Neuronal stem cell (in vitro differentiated cells): ENCODE measurements at regions not wholly inside any gene's neighbourhood (a gene's known extent, or its start where the extent isn't known, plus 50 kb on each side); places are given as distances from the start of the nearest gene placed in this dataset.

Experiments
- DNase-seq: peaks from one replicate; pipeline ENCODE4 v3.0.0-alpha.2; 2013; ENCODE audit warnings: low spot score
- H2AFZ ChIP-seq: one replicate; pipeline ENCODE4 v1.6.1; 2013; ENCODE audit warnings: mild to moderate bottlenecking, low read length, inconsistent platforms
- H2AK5ac ChIP-seq: 2 replicates; pipeline ENCODE4 v1.6.1; 2013; ENCODE audit warnings: low read depth, mild to moderate bottlenecking, inconsistent platforms, low read length, moderate library complexity, mixed read lengths
- H2BK120ac ChIP-seq: 2 replicates; pipeline ENCODE4 v1.6.1; 2013; ENCODE audit warnings: low read depth, mild to moderate bottlenecking, inconsistent platforms, low read length, moderate library complexity, mixed read lengths
- H2BK12ac ChIP-seq: one replicate; pipeline ENCODE4 v1.6.1; 2013; ENCODE audit warnings: low read length, inconsistent platforms
- H2BK15ac ChIP-seq: 2 replicates; pipeline ENCODE4 v1.6.1; 2013; ENCODE audit warnings: mild to moderate bottlenecking, low read length, inconsistent platforms, mixed read lengths
- H2BK5ac ChIP-seq: one replicate; pipeline ENCODE4 v1.6.1; 2013; ENCODE audit warnings: inconsistent platforms, mild to moderate bottlenecking, low read length, moderate library complexity
- H3K14ac ChIP-seq: one replicate; pipeline ENCODE4 v1.6.1; 2013; ENCODE audit warnings: low read length, inconsistent platforms
- H3K18ac ChIP-seq: 2 replicates; pipeline ENCODE4 v1.6.1; 2013; ENCODE audit warnings: low read length, inconsistent platforms
- H3K23ac ChIP-seq: 2 replicates; pipeline ENCODE4 v1.6.1; 2013; ENCODE audit warnings: low read depth, mild to moderate bottlenecking, mixed read lengths, low read length, inconsistent platforms; ENCODE audit not compliant: poor library complexity
- H3K27ac ChIP-seq: replicated peaks from 3 replicates; pipeline ENCODE4 v1.5.1; 2013; ENCODE audit warnings: low read length, inconsistent platforms
- H3K27me3 ChIP-seq, 3 experiments: 2 replicates each; pipeline ENCODE4 v1.6.1; 2013; ENCODE audit warnings: low read length in 3 of 3, mild to moderate bottlenecking in 2 of 3, inconsistent platforms in 1 of 3, low read depth in 1 of 3, mixed read lengths in 1 of 3, moderate library complexity in 1 of 3; ENCODE audit not compliant: control insufficient read depth in 3 of 3, insufficient read depth in 3 of 3
- H3K36me3 ChIP-seq, 2 donors: replicated peaks in 1 of 2; 2 replicates each; pipeline ENCODE4 v1.6.1; 2013; ENCODE audit warnings: low read length in 2 of 2; ENCODE audit not compliant: control insufficient read depth in 2 of 2, insufficient read depth in 2 of 2
- H3K4ac ChIP-seq: 2 replicates; pipeline ENCODE4 v1.6.1; 2013; ENCODE audit warnings: inconsistent platforms, mild to moderate bottlenecking, low read length, moderate library complexity
- H3K4me1 ChIP-seq, 2 donors: 1 replicate in 1 of 2; 2 replicates in 1 of 2; pipeline ENCODE4 v1.6.1; 2013; ENCODE audit warnings: low read length in 2 of 2, low read depth in 1 of 2; ENCODE audit not compliant: control insufficient read depth in 2 of 2, insufficient read depth in 1 of 2
- H3K4me2 ChIP-seq: one replicate; pipeline ENCODE4 v1.6.1; 2013; ENCODE audit warnings: mild to moderate bottlenecking, low read length, inconsistent platforms; ENCODE audit not compliant: insufficient read depth, poor library complexity, severe bottlenecking
- H3K4me3 ChIP-seq, 2 donors: 2 replicates each; pipeline ENCODE4 v1.5.1; 2013; ENCODE audit warnings: low read length in 2 of 2, mild to moderate bottlenecking in 2 of 2, inconsistent platforms in 1 of 2, moderate library complexity in 1 of 2
- H3K79me1 ChIP-seq: one replicate; pipeline ENCODE4 v1.6.1; 2013; ENCODE audit warnings: low read depth, mild to moderate bottlenecking, inconsistent platforms, low read length, moderate library complexity
- H3K9ac ChIP-seq: one replicate; pipeline ENCODE4 v1.6.1; 2013; ENCODE audit warnings: mild to moderate bottlenecking, low read depth, low read length, inconsistent platforms; ENCODE audit not compliant: poor library complexity
- H3K9me3 ChIP-seq, 2 donors: replicated peaks in 1 of 2; 2 replicates each; pipeline versions ENCODE3 to v1.6.1; 2013; ENCODE audit warnings: low read length in 2 of 2, mild to moderate bottlenecking in 2 of 2, inconsistent platforms in 1 of 2, low read depth in 1 of 2, mixed read lengths in 1 of 2, moderate library complexity in 1 of 2; ENCODE audit not compliant: control insufficient read depth in 2 of 2, insufficient read depth in 1 of 2
- H4K8ac ChIP-seq: one replicate; pipeline ENCODE4 v1.6.1; 2013; ENCODE audit warnings: low read depth, mild to moderate bottlenecking, inconsistent platforms, low read length, moderate library complexity
- H4K91ac ChIP-seq: one replicate; pipeline ENCODE4 v1.6.1; 2013; ENCODE audit warnings: low read length, low read depth, mild to moderate bottlenecking, inconsistent platforms; ENCODE audit not compliant: poor library complexity
- WGBS, 2 donors: extraction: QIAGEN DNeasy Blood & Tissue Kit; methylation state at CpG; one replicate each; pipeline ENCODE4 v1.1.7; 2013; ENCODE audit warnings: missing lambda C conversion rate in 2 of 2, mixed read lengths in 1 of 2; ENCODE audit not compliant: insufficient read length in 2 of 2, insufficient replicate concordance in 1 of 2; ENCODE audit errors: extremely low coverage in 2 of 2; 5-methylcytosine and 5-hydroxymethylcytosine counted together

DNA sequence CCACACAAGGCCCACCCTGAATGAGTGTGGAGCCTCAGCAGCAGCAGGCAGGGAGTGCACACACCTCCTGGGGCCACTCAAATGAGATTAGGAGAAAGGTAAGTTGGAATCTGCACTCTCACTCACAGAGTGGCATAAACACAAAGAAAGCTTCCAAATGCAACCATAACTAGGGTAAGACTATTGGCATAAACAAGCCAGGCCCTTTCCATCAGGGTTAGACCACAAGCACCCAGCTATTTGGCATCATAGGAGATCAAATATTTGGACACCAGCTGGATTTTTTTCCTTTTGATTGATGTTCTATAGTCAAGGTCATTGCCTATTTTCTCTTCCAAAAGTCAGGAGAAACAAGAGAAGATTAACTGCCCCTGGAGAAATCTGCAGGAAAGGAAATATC is 471.5 kb downstream of the TXNL1 start:
- no peak overlapping the region for H2BK15ac ChIP-seq
- no peak overlapping the region for H2AK5ac ChIP-seq
- no peaks in the 10 kb centered on the region for H3K27me3 ChIP-seq
- H2AFZ ChIP-seq = no peak overlapping the region
- H3K23ac ChIP-seq = no peak overlapping the region
- H4K91ac ChIP-seq = no peak overlapping the region
- H3K36me3 ChIP-seq = no peaks in the 10 kb centered on the region
- H2BK5ac ChIP-seq = no peak overlapping the region
- peaks cover 3 to 14% of the 10 kb centered on the region in 2 donors for H3K4me1 ChIP-seq
- H3K9ac ChIP-seq = no peak overlapping the region
- no peak overlapping the region for H3K14ac ChIP-seq
- H3K4me2 ChIP-seq = no peak overlapping the region
- DNase-seq = no peak
- H3K9me3 ChIP-seq = peaks cover 0 to 7% of the 10 kb centered on the region in 2 donors
- H2BK12ac ChIP-seq = no peak overlapping the region
- H3K4ac ChIP-seq = no peak overlapping the region
- H3K27ac ChIP-seq = no peak overlapping the region
- no peak overlapping the region for H2BK120ac ChIP-seq
- H3K18ac ChIP-seq = no peak overlapping the region
- H3K4me3 ChIP-seq = no peak overlapping the region
- H4K8ac ChIP-seq = no peak overlapping the region
- H3K79me1 ChIP-seq = no peaks in the 10 kb centered on the region

DNA sequence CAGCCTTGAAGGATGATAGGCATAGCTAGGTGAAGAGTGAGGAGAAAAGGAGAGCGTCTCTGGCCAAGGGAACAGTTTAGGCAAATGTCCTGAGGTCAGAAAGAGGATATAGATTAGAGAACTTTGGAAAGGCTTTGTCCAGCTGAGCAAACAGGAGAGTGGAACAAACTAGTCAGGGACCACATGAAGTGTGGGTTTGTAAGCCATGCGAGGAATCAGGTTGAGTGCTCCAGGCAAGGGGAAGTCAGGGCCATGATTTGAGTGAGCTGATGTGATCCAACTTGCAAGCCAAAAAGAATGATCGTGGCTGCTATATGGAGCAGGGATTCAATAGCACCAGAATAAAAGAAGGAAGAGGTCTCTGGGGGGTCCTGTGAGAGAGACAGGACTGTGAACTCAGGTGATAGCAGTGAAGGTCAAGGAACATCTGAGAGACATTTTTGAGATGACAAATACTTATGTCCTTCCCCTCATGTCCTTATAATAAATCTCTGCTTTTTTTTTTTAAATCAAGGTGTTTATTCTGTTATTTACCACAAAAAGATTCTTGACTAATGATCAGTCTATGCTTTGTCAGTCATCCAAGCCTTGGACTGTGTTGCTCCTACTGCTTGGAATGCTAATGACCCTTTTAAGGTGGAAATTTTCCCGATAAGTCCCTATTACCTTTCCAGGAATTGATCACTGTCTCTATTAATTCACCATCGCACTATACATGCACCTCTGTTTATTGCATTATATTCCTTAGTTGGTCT is 472.6 kb downstream of the TXNL1 start:
- Histone ChIP-seq H3K14ac (no peak overlapping the region), H2BK12ac (no peak overlapping the region), H3K27ac (no peak overlapping the region), H3K4me2 (no peak overlapping the region), H3K18ac (no peak overlapping the region), H3K9me3 (peaks cover 0 to 3% of the 10 kb centered on the region in 2 donors), H3K36me3 (no peaks in the 10 kb centered on the region), H3K4ac (no peak overlapping the region), H2BK5ac (no peak overlapping the region), H3K79me1 (no peaks in the 10 kb centered on the region), H3K27me3 (no peaks in the 10 kb centered on the region), H3K23ac (no peak overlapping the region), H2BK120ac (no peak overlapping the region), H4K91ac (no peak overlapping the region), H3K4me1 (peaks cover 3 to 19% of the 10 kb centered on the region in 2 donors), H2AK5ac (no peak overlapping the region), H3K4me3 (no peak overlapping the region), H2AFZ (no peak overlapping the region), H2BK15ac (no peak overlapping the region), H4K8ac (no peak overlapping the region), H3K9ac (no peak overlapping the region)
- DNase-seq = no peak
- WGBS, 2 donors = no CpG with 5 or more reads among the region's 5 CpGs

DNA sequence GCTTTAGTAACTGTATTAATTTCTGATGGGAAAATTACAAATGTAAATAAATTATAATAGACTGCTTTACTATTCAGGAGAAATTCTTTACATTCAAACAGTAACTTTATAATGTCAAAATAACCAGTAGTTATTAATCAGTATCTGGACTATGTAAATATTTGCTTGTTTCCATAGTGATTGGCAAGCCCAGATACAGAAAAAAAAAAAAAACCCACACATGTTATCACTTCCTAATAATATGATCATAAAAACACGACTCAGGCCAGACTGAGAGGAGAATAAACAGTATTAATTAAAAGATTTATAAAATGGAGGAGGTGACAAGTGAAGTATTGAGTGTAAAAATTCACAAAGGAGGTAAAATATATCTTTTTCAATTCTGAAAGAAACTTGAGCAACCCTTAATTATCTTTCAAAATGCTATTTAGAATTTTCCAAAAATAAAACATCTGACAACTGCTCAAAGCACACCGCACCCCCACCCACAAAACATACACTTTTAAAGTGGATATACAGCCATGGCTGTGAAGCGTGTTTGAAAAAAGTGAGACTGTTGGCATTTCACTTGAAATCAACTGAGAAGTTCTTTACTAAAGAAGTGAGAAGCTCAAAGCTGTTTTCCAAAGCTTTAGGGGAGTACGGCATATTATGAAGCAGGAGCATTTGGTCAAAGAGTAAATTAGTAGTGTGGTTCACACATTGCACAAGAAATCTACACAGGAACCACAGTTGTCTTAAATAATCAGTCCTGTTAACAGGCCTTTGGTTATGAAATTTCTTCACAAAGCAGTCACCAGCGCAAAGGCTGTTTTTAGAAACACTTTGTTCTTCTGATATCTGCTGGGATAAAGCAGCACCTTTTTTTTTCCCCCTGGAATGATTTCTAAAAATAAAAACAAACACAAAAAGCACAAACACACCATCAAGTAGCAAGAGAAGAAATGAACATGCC is 475.8 kb downstream of the TXNL1 start:
- H3K18ac ChIP-seq = no peak overlapping the region
- H3K4me2 ChIP-seq = no peak overlapping the region
- H3K27ac ChIP-seq = no peak overlapping the region
- no peak overlapping the region for H3K14ac ChIP-seq
- no peak overlapping the region for H3K23ac ChIP-seq
- no peaks in the 10 kb centered on the region for H3K27me3 ChIP-seq
- H2BK12ac ChIP-seq = no peak overlapping the region
- H2BK5ac ChIP-seq = no peak overlapping the region
- H3K36me3 ChIP-seq = no peaks in the 10 kb centered on the region
- WGBS, 2 donors = no CpG with 5 or more reads among the region's 5 CpGs
- no peak overlapping the region for H2BK15ac ChIP-seq
- H3K4me3 ChIP-seq = no peak overlapping the region
- H3K9ac ChIP-seq = no peak overlapping the region
- H2AFZ ChIP-seq = peak overlapping the region; percentile 39
- H4K8ac ChIP-seq = no peak overlapping the region
- H3K9me3 ChIP-seq = no peaks in the 10 kb centered on the region
- no peak overlapping the region for H2BK120ac ChIP-seq
- DNase-seq = no peak
- no peak overlapping the region for H2AK5ac ChIP-seq
- peaks cover 0 to 12% of the 10 kb centered on the region in 2 donors for H3K4me1 ChIP-seq
- H4K91ac ChIP-seq = no peak overlapping the region
- H3K79me1 ChIP-seq = no peaks in the 10 kb centered on the region
- no peak overlapping the region for H3K4ac ChIP-seq

DNA sequence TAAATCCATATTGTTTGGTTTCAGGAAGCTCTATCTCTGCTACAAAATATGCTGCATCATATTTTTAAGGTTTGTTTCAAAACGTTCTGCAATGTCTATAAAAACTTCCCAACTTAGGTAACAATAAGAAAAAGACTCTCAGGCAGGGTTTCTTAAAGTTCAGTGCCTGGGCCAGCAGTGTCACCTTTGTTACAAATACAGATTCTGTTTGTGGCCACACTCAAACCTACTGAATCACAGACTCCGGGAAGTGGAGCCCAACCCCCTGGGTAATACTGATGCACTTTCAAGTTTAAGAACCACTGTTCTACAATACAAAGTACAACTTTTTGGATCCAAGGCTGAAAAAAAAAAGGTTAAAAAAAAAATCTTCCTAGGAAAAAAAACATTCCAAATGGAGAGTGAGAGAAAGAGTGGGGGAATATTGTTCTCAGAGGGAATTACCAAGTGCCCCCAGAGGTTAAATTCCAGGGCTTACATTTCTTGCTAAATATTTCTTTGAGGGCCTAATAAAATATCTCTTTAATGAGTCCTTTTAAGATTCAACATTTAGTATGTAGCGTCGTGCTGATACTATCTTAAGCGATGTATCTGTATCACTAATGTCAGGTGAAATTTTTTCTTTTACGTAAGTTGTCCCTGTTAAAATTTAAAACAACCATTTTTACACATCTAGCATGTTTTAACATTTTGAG is 476.7 kb downstream of the TXNL1 start:
- Histone ChIP-seq H3K14ac (no peak overlapping the region), H2AFZ (no peak overlapping the region), H2BK120ac (no peak overlapping the region), H2AK5ac (no peak overlapping the region), H3K4ac (no peak overlapping the region), H3K4me1 (peaks cover 0 to 8% of the 10 kb centered on the region in 2 donors), H3K9me3 (no peaks in the 10 kb centered on the region), H2BK5ac (no peak overlapping the region), H3K18ac (no peak overlapping the region), H4K8ac (no peak overlapping the region), H2BK15ac (no peak overlapping the region), H4K91ac (no peak overlapping the region), H3K23ac (no peak overlapping the region), H3K4me2 (no peak overlapping the region), H2BK12ac (no peak overlapping the region), H3K4me3 (no peak overlapping the region), H3K36me3 (no peaks in the 10 kb centered on the region), H3K79me1 (no peaks in the 10 kb centered on the region), H3K9ac (no peak overlapping the region), H3K27ac (no peak overlapping the region), H3K27me3 (no peaks in the 10 kb centered on the region)
- no peak for DNase-seq
- WGBS, 2 donors = no CpG with 5 or more reads among the region's 6 CpGs
